IMR-90 (cell line): ENCODE measurements at regions not wholly inside any gene's neighbourhood (a gene's known extent, or its start where the extent isn't known, plus 50 kb on each side); places are given as distances from the start of the nearest gene placed in this dataset.

Source experiments
- ATAC-seq: fragments of 200-7000 bp; cut with Tn5 transposase; 2 replicates; pipeline ENCODE4 v1.9.1; 2020; ENCODE audit warnings: low read depth, mild to moderate bottlenecking, moderate library complexity
- BruUV-seq: library from RNA; stranded (reverse); fragments of 400-500 nt; replicated peaks from 2 replicates; lab custom pipeline; 2021; lab: Mats Ljungman, UMichigan
- CTCF ChIA-PET: fragments of 300-600 bp; formaldehyde crosslinking; extraction: SDS; loops from one replicate; lab custom pipeline; 2021; ENCODE audit warnings: antibody characterized with exemption; lab: Yijun Ruan, JAX
- POLR2A ChIA-PET: fragments of 300-600 bp; sonication (Branson Sonifier 250); formaldehyde crosslinking; loops from one replicate; lab custom pipeline; 2022; ENCODE audit warnings: antibody characterized with exemption; ENCODE audit not compliant: unreplicated experiment; lab: Charles Lee
- DNase-seq: peaks from one replicate; pipeline ENCODE4 v3.0.0; 2013
- H2AFZ ChIP-seq: replicated peaks from 2 replicates; pipeline ENCODE3; 2013; ENCODE audit warnings: low read length, mild to moderate bottlenecking; ENCODE audit not compliant: poor library complexity
- H2AK5ac ChIP-seq: 2 replicates; pipeline ENCODE4 v1.6.1; 2013; ENCODE audit warnings: low read depth, low read length, inconsistent platforms
- H2AK9ac ChIP-seq: replicated peaks from 2 replicates; pipeline ENCODE3; 2013; ENCODE audit warnings: mild to moderate bottlenecking, low read depth, low read length, moderate library complexity; ENCODE audit not compliant: poor library complexity
- H2BK120ac ChIP-seq: 2 replicates; pipeline ENCODE4 v1.6.1; 2013; ENCODE audit warnings: low read depth, low read length, inconsistent platforms
- H2BK15ac ChIP-seq: 3 replicates; pipeline ENCODE4 v1.6.1; 2013; ENCODE audit warnings: low read depth, low read length, inconsistent platforms
- H2BK20ac ChIP-seq: 2 replicates; pipeline ENCODE4 v1.6.1; 2013; ENCODE audit warnings: low read depth, mild to moderate bottlenecking, inconsistent platforms, low read length, moderate library complexity
- H2BK5ac ChIP-seq: 2 replicates; pipeline ENCODE4 v1.6.1; 2013; ENCODE audit warnings: mild to moderate bottlenecking, low read depth, low read length, inconsistent platforms; ENCODE audit not compliant: poor library complexity, severe bottlenecking
- H3K14ac ChIP-seq: replicated peaks from 2 replicates; pipeline ENCODE4 v1.6.1; 2013; ENCODE audit warnings: low read depth, low read length, inconsistent platforms
- H3K18ac ChIP-seq: 2 replicates; pipeline ENCODE4 v1.6.1; 2013; ENCODE audit warnings: low read depth, low read length, control low read depth
- H3K23ac ChIP-seq: 2 replicates; pipeline ENCODE4 v1.6.1; 2013; ENCODE audit warnings: low read depth, low read length, inconsistent platforms
- H3K27ac ChIP-seq: 2 replicates; pipeline ENCODE4 v1.5.1; 2013; ENCODE audit warnings: mild to moderate bottlenecking, control low read depth, low read length; ENCODE audit not compliant: insufficient read depth
- H3K27me3 ChIP-seq: 2 replicates; pipeline ENCODE4 v1.6.1; 2013; ENCODE audit warnings: low read length; ENCODE audit not compliant: control insufficient read depth, insufficient read depth
- H3K36me3 ChIP-seq: 2 replicates; pipeline ENCODE4 v1.6.1; 2013; ENCODE audit warnings: low read length, mixed read lengths; ENCODE audit not compliant: control insufficient read depth, insufficient read depth
- H3K4ac ChIP-seq: 2 replicates; pipeline ENCODE4 v1.6.1; 2013; ENCODE audit warnings: low read depth, low read length, inconsistent platforms
- H3K4me1 ChIP-seq: 2 replicates; pipeline ENCODE4 v1.6.1; 2013; ENCODE audit warnings: low read length, mixed read lengths; ENCODE audit not compliant: control insufficient read depth, insufficient read depth
- H3K4me2 ChIP-seq: 2 replicates; pipeline ENCODE4 v1.6.1; 2013; ENCODE audit warnings: low read depth, mild to moderate bottlenecking, control low read depth, low read length, moderate library complexity
- H3K4me3 ChIP-seq: 2 replicates; pipeline ENCODE4 v1.5.1; 2013; ENCODE audit warnings: low read depth, mild to moderate bottlenecking, control low read depth, low read length, moderate library complexity; ENCODE audit not compliant: insufficient read depth
- H3K56ac ChIP-seq: 2 replicates; pipeline ENCODE4 v1.6.1; 2013; ENCODE audit warnings: low read length, inconsistent platforms; ENCODE audit not compliant: insufficient read depth; ENCODE audit errors: extremely low read depth
- H3K79me1 ChIP-seq, 2 experiments: 2 replicates each; pipeline ENCODE4 v1.6.1; 2013; ENCODE audit warnings: low read length in 2 of 2, inconsistent platforms in 1 of 2, low read depth in 1 of 2
- H3K9ac ChIP-seq: 2 replicates; pipeline ENCODE4 v1.6.1; 2013; ENCODE audit warnings: low read depth, low read length, control low read depth
- H3K9me1 ChIP-seq: 2 replicates; pipeline ENCODE4 v1.6.1; 2013; ENCODE audit warnings: low read length, inconsistent platforms; ENCODE audit not compliant: insufficient read depth
- H3K9me3 ChIP-seq: 2 replicates; pipeline ENCODE4 v1.6.1; 2013; ENCODE audit warnings: low read length; ENCODE audit not compliant: control insufficient read depth, insufficient read depth
- H4K20me1 ChIP-seq: 2 replicates; pipeline ENCODE4 v1.6.1; 2013; ENCODE audit warnings: low read length, inconsistent platforms; ENCODE audit not compliant: insufficient read depth
- H4K5ac ChIP-seq: 2 replicates; pipeline ENCODE4 v1.6.1; 2013; ENCODE audit warnings: mild to moderate bottlenecking, low read depth, low read length, control low read depth
- H4K8ac ChIP-seq, 2 experiments: 2 replicates each; pipeline ENCODE4 v1.6.1; 2013; ENCODE audit warnings: low read depth in 2 of 2, low read length in 2 of 2, control low read depth in 1 of 2, inconsistent platforms in 1 of 2
- H4K91ac ChIP-seq: 2 replicates; pipeline ENCODE4 v1.6.1; 2013; ENCODE audit warnings: low read depth, low read length, inconsistent platforms; ENCODE audit not compliant: insufficient read depth
- BHLHE40 ChIP-seq: fragments of 150-350 bp; IDR thresholded peaks from 2 replicates; pipeline ENCODE4 v1.6.1; 2016; ENCODE audit warnings: mild to moderate bottlenecking, low read depth, low read length
- CEBPB ChIP-seq: IDR thresholded peaks from 2 replicates; pipeline ENCODE4 v1.6.1; 2012; ENCODE audit warnings: low read depth, low read length, improper control_type of control experiment
- CHD1 ChIP-seq: IDR thresholded peaks from 2 replicates; pipeline ENCODE4 v1.6.1; 2012; ENCODE audit warnings: low read depth, low read length, improper control_type of control experiment
- FOS ChIP-seq: fragments of 150-350 bp; IDR thresholded peaks from 2 replicates; pipeline ENCODE4 v1.6.1; 2016; ENCODE audit warnings: low read depth, low read length
- MAFK ChIP-seq: IDR thresholded peaks from 2 replicates; pipeline ENCODE4 v1.6.1; 2012; ENCODE audit warnings: low read depth, low read length, improper control_type of control experiment
- MAZ ChIP-seq: IDR thresholded peaks from 2 replicates; pipeline ENCODE4 v1.6.1; 2012; ENCODE audit warnings: low read depth, mild to moderate bottlenecking, low read length, improper control_type of control experiment, moderate library complexity, borderline replicate concordance
- MXI1 ChIP-seq: IDR thresholded peaks from 2 replicates; pipeline ENCODE4 v1.6.1; 2012; ENCODE audit warnings: low read depth, mild to moderate bottlenecking, low read length, moderate library complexity, borderline replicate concordance
- NFE2L2 ChIP-seq: fragments of 150-350 bp; IDR thresholded peaks from 2 replicates; pipeline ENCODE4 v1.6.1; 2016; ENCODE audit warnings: low read depth, mild to moderate bottlenecking, low read length
- POLR2A ChIP-seq: IDR thresholded peaks from 2 replicates; pipeline ENCODE4 v1.6.1; 2012; ENCODE audit warnings: mild to moderate bottlenecking, low read depth, low read length
- RAD21 ChIP-seq: IDR thresholded peaks from 2 replicates; pipeline ENCODE4 v1.6.1; 2012; ENCODE audit warnings: low read length, improper control_type of control experiment
- RCOR1 ChIP-seq: IDR thresholded peaks from 2 replicates; pipeline ENCODE4 v1.6.1; 2012; ENCODE audit warnings: mild to moderate bottlenecking, low read length, improper control_type of control experiment; ENCODE audit not compliant: insufficient replicate concordance
- RFX5 ChIP-seq: IDR thresholded peaks from 2 replicates; pipeline ENCODE4 v1.8.0; 2012; ENCODE audit warnings: low read depth, mild to moderate bottlenecking, low read length, moderate library complexity
- SMC3 ChIP-seq: fragments of 150-350 bp; IDR thresholded peaks from 2 replicates; pipeline ENCODE4 v1.6.1; 2016; ENCODE audit warnings: low read depth, mild to moderate bottlenecking, antibody characterized with exemption, low read length, moderate library complexity
- USF2 ChIP-seq: fragments of 150-350 bp; IDR thresholded peaks from 2 replicates; pipeline ENCODE4 v1.6.1; 2017; ENCODE audit warnings: mild to moderate bottlenecking, antibody characterized with exemption, low read length, low read depth
- WGBS, 2 experiments: methylation state at CpG; one replicate each; pipeline versions ENCODE4 v1.1.5 to v1.1.7; 2013; ENCODE audit warnings: missing lambda C conversion rate in 2 of 2; ENCODE audit not compliant: insufficient read length in 1 of 2; ENCODE audit errors: extremely low coverage in 2 of 2; 5-methylcytosine and 5-hydroxymethylcytosine counted together
- dilution Hi-C: fragments of 300-500 bp; cut with HindIII; formaldehyde crosslinking; loops from one replicate; pipeline ENCODE4 v1.14.3; 2018; ENCODE audit warnings: low sequenced_read_pairs; ENCODE audit not compliant: unreplicated experiment
- in situ Hi-C: fragments of 300-500 bp; cut with MboI; formaldehyde crosslinking; loops from 3 replicates; pipeline ENCODE4 v1.14.3; 2019; ENCODE audit warnings: low sequenced_read_pairs, inconsistent platforms, mixed read lengths
- intact Hi-C: fragments of 100-400 bp; cut with micrococcal nuclease; formaldehyde crosslinking; loops from 2 replicates; pipeline ENCODE4 v1.10.0; 2022
- TF ChIP-seq, protein P1 (sequence below): fragments of 150-350 bp; IDR thresholded peaks from 2 replicates; pipeline ENCODE4 v1.6.1; 2016; ENCODE audit warnings: low read depth, mild to moderate bottlenecking, low read length, moderate library complexity, borderline replicate concordance
- TF ChIP-seq, protein P2 (sequence below): conservative IDR thresholded peaks from 2 replicates; pipeline ENCODE4 v1.5.1; 2012; ENCODE audit warnings: mild to moderate bottlenecking, low read depth, low read length, improper control_type of control experiment

GRCh38 chr6:40848868-40849514 is 190.0 kb downstream of the UNC5CL start:
- Histone ChIP-seq H3K79me1 (no peaks in the 10 kb centered on the region), H2AFZ (no peak overlapping the region), H3K9ac (no peak overlapping the region), H3K4me1 (no peaks in the 10 kb centered on the region), H4K91ac (no peak overlapping the region), H3K56ac (no peak overlapping the region), H2BK5ac (no peak overlapping the region), H3K9me3 (no peaks in the 10 kb centered on the region), H3K4me3 (no peak overlapping the region), H3K14ac (no peak overlapping the region), H4K8ac (no peak overlapping the region), H3K4ac (no peak overlapping the region), H3K27ac (no peak overlapping the region), H4K20me1 (no peaks in the 10 kb centered on the region), H2BK120ac (no peak overlapping the region), H4K5ac (no peak overlapping the region), H2AK5ac (no peak overlapping the region), H2BK15ac (no peak overlapping the region), H2AK9ac (no peak overlapping the region), H3K27me3 (peaks cover 3% of the 10 kb centered on the region; the same call in 1 of the 2 replicates), H2BK20ac (no peak overlapping the region), H3K9me1 (no peaks in the 10 kb centered on the region), H3K18ac (no peak overlapping the region), H3K23ac (no peak overlapping the region), H3K4me2 (no peak overlapping the region), H3K36me3 (no peaks in the 10 kb centered on the region)
- ChIA-PET CTCF (no interaction called here), POLR2A (no interaction called here)
- in situ Hi-C loops (loop anchor here (25.0 kb wide), 1 partner anchor 1487 kb away; no protein-coding TSS in a partner anchor), intact Hi-C loops (loop anchor here (10.0 kb wide), 1 partner anchor 294 kb away; no protein-coding TSS in a partner anchor), dilution Hi-C loops (no loop called here)
- TF ChIP-seq RFX5 (no peak), CHD1 (no peak), RCOR1 (no peak), FOS (no peak), SMC3 (no peak), CEBPB (no peak), BHLHE40 (no peak), NFE2L2 (no peak), POLR2A (no peak), USF2 (no peak), MXI1 (no peak), RAD21 (no peak), MAZ (no peak), MAFK (no peak)
- TF ChIP-seq, protein P1, sequence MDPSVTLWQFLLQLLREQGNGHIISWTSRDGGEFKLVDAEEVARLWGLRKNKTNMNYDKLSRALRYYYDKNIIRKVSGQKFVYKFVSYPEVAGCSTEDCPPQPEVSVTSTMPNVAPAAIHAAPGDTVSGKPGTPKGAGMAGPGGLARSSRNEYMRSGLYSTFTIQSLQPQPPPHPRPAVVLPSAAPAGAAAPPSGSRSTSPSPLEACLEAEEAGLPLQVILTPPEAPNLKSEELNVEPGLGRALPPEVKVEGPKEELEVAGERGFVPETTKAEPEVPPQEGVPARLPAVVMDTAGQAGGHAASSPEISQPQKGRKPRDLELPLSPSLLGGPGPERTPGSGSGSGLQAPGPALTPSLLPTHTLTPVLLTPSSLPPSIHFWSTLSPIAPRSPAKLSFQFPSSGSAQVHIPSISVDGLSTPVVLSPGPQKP: no peak
- TF ChIP-seq, protein P2, sequence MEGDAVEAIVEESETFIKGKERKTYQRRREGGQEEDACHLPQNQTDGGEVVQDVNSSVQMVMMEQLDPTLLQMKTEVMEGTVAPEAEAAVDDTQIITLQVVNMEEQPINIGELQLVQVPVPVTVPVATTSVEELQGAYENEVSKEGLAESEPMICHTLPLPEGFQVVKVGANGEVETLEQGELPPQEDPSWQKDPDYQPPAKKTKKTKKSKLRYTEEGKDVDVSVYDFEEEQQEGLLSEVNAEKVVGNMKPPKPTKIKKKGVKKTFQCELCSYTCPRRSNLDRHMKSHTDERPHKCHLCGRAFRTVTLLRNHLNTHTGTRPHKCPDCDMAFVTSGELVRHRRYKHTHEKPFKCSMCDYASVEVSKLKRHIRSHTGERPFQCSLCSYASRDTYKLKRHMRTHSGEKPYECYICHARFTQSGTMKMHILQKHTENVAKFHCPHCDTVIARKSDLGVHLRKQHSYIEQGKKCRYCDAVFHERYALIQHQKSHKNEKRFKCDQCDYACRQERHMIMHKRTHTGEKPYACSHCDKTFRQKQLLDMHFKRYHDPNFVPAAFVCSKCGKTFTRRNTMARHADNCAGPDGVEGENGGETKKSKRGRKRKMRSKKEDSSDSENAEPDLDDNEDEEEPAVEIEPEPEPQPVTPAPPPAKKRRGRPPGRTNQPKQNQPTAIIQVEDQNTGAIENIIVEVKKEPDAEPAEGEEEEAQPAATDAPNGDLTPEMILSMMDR: no peak
- DNase-seq (no peak), ATAC-seq (no peak)
- no TSS peak for BruUV-seq
- whole genome bisulfite sequencing, 2 experiments: no CpG with 5 or more reads among the region's 4 CpGs
